Activated CD4-positive, alpha-beta T cell treated with anti-CD3 and anti-CD28 coated beads, Interleukin-2, amount 10 ng/mL, durations not matched to agents 24 days and 14 days (primary cell): ENCODE measurements at regions not wholly inside any gene's neighbourhood (a gene's known extent, or its start where the extent isn't known, plus 50 kb on each side); places are given as distances from the start of the nearest gene placed in this dataset.
"Not testable (repeated sequence)": the region's sequence is repeated elsewhere in the genome, so short reads cannot be mapped to it uniquely, and the experiment has no call there.

Source experiments
- DNase-seq: peaks from one replicate; pipeline ENCODE4 v3.0.0; 2022
- H3K27ac Mint-ChIP-seq: one replicate; pipeline ENCODE4 v1.8.0; 2022; ENCODE audit warnings: mild to moderate bottlenecking, mixed read lengths
- H3K27me3 Mint-ChIP-seq: one replicate; pipeline ENCODE4 v1.8.0; 2022; ENCODE audit warnings: mixed read lengths
- H3K36me3 Mint-ChIP-seq: one replicate; pipeline ENCODE4 v1.8.0; 2022; ENCODE audit warnings: low read depth, mild to moderate bottlenecking, mixed read lengths
- H3K4me1 Mint-ChIP-seq: one replicate; pipeline ENCODE4 v1.8.0; 2021; ENCODE audit warnings: mixed read lengths
- H3K4me3 Mint-ChIP-seq: one replicate; pipeline ENCODE4 v1.8.0; 2022; ENCODE audit warnings: mild to moderate bottlenecking, moderate library complexity, mixed read lengths
- H3K9me3 Mint-ChIP-seq: one replicate; pipeline ENCODE4 v1.8.0; 2021; ENCODE audit warnings: mixed read lengths
- intact Hi-C: fragments of 100-400 bp; cut with micrococcal nuclease; formaldehyde crosslinking; loops from one replicate; pipeline ENCODE4 v1.15.1; 2023

DNA sequence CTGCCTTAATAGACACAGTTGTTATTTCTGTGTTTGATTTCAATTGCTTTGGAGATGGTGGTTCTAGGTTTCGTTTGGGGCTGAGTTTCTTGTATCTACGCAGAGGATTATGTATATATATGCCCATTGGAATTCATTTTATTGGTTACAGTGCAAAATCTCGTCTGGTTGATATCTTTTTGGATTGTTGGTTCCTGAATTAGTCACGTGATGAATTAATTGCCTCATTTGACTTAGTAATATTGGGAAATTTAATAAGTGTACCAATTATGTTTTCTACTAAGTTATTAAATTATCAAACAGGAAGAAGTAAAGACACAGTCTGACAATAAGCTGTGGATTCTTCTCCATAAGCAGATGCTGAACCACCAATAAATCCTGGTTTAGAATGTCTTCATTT, 467.9 kb upstream of the TENM3 start:
- no peak for DNase-seq
- Mint-ChIP-seq H3K9me3 (peaks cover 4% of the 10 kb centered on the region), H3K4me3 (no peak overlapping the region), H3K27ac (no peak overlapping the region), H3K36me3 (no peaks in the 10 kb centered on the region), H3K27me3 (no peaks in the 10 kb centered on the region), H3K4me1 (no peaks in the 10 kb centered on the region)
- intact Hi-C loops = no loop called here

- Mint-ChIP-seq H3K4me1 (no peaks in the 10 kb centered on the region), H3K9me3 (peaks cover 4% of the 10 kb centered on the region), H3K4me3 (no peak overlapping the region), H3K27me3 (no peaks in the 10 kb centered on the region), H3K36me3 (no peaks in the 10 kb centered on the region), H3K27ac (no peak overlapping the region)
- no peak for DNase-seq
- intact Hi-C loops = no loop called here
Measured at GRCh38 chr4:181776264-181777054, 466.7 kb upstream of the TENM3 start.

- H3K27me3 Mint-ChIP-seq = no peaks in the 10 kb centered on the region
- no peak overlapping the region for H3K4me3 Mint-ChIP-seq
- no peaks in the 10 kb centered on the region for H3K36me3 Mint-ChIP-seq
- peaks cover 6% of the 10 kb centered on the region for H3K9me3 Mint-ChIP-seq
- no peaks in the 10 kb centered on the region for H3K4me1 Mint-ChIP-seq
- intact Hi-C loops = no loop called here
- no peak overlapping the region for H3K27ac Mint-ChIP-seq
- no peak for DNase-seq
Measured at GRCh38 chr4:181777518-181777917, 465.7 kb upstream of the TENM3 start.

DNA sequence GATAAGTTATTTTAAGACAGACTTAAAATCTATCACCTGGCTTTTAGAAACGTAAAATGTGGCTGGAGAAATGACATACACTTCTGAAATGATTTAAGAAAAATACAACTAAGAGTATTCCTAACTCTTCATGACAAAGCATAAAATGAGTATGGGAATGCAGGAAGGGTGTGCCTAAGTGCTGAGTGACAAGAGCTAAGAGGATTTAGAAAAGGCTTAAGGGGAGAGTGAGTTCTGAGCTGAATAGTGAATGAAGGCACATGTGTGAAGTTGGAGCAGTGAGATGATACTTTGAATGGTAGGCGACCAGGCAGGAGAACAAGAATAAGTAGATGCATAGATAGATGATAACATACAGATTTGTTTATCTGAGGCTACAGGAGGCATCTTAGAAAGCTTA, 458.3 kb upstream of the TENM3 start:
- no peaks in the 10 kb centered on the region for H3K36me3 Mint-ChIP-seq
- DNase-seq = no peak
- no peaks in the 10 kb centered on the region for H3K4me1 Mint-ChIP-seq
- H3K27me3 Mint-ChIP-seq = no peaks in the 10 kb centered on the region
- H3K4me3 Mint-ChIP-seq = no peak overlapping the region
- intact Hi-C loops = no loop called here
- H3K27ac Mint-ChIP-seq = no peak overlapping the region
- H3K9me3 Mint-ChIP-seq = peaks cover 5% of the 10 kb centered on the region

DNA sequence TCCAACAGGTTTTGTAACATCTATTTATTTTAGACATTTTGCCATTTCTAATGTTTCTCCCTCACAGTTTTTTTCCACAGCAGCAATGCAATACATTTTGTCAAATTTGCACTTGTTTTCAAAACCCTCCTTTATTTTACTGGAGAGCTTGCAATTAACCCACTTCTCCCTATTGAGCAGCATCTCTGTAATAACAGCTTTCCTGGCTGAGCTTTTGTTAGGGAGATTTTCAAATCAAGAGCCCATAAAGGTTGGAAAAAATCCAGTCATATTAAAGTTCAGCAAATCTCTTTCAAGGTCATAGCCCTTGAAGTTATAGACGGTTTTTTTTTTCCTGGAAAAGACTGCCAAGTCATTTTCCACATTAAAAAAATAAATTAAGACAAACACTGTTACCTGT, 450.6 kb upstream of the TENM3 start:
- Mint-ChIP-seq H3K27ac (no peak overlapping the region), H3K4me1 (no peaks in the 10 kb centered on the region), H3K4me3 (no peak overlapping the region), H3K36me3 (no peaks in the 10 kb centered on the region), H3K27me3 (no peaks in the 10 kb centered on the region), H3K9me3 (peaks cover 5% of the 10 kb centered on the region)
- intact Hi-C loops = no loop called here
- no peak for DNase-seq

GRCh38 chr4:181793096-181793495, 450.1 kb upstream of the TENM3 start:
- Mint-ChIP-seq H3K27me3 (no peaks in the 10 kb centered on the region), H3K9me3 (peaks cover 5% of the 10 kb centered on the region), H3K4me3 (no peak overlapping the region), H3K27ac (no peak overlapping the region), H3K4me1 (no peaks in the 10 kb centered on the region), H3K36me3 (no peaks in the 10 kb centered on the region)
- intact Hi-C loops = no loop called here
- no peak for DNase-seq

- no peak overlapping the region for H3K4me3 Mint-ChIP-seq
- no peak overlapping the region for H3K27ac Mint-ChIP-seq
- peaks cover 5% of the 10 kb centered on the region for H3K9me3 Mint-ChIP-seq
- no peaks in the 10 kb centered on the region for H3K4me1 Mint-ChIP-seq
- H3K36me3 Mint-ChIP-seq = no peaks in the 10 kb centered on the region
- H3K27me3 Mint-ChIP-seq = no peaks in the 10 kb centered on the region
- intact Hi-C loops = no loop called here
- no peak for DNase-seq
Measured at GRCh38 chr4:181796502-181796901, 446.7 kb upstream of the TENM3 start.

DNA sequence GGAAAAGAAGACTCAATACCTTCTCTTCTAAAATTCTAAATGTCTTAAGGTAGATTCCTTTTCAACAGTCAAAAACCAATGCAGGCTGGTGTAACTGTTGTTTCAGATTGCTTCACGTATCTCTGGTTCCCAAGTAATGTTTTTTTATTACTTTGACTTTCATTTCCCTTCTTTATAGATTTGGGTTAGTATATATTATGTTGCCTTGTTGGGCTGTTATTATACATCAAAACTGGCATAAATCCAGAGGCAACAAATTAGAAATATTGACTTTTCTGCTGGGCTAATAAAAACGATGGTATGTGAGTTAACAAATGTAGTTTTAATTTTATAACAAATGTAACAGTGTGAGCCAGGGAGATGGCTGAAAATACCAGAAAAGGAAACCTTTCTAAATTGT, 444.7 kb upstream of the TENM3 start:
- Mint-ChIP-seq H3K27ac (no peak overlapping the region), H3K4me3 (no peak overlapping the region), H3K27me3 (no peaks in the 10 kb centered on the region), H3K9me3 (peaks cover 5% of the 10 kb centered on the region), H3K36me3 (no peaks in the 10 kb centered on the region), H3K4me1 (no peaks in the 10 kb centered on the region)
- no peak for DNase-seq
- intact Hi-C loops = no loop called here

GRCh38 chr4:181799561-181800069, 443.6 kb upstream of the TENM3 start:
- intact Hi-C loops = no loop called here
- Mint-ChIP-seq H3K9me3 (peaks cover 5% of the 10 kb centered on the region), H3K27me3 (no peaks in the 10 kb centered on the region), H3K4me1 (no peaks in the 10 kb centered on the region), H3K27ac (no peak overlapping the region), H3K36me3 (no peaks in the 10 kb centered on the region), H3K4me3 (no peak overlapping the region)
- DNase-seq = peak; percentile 27

GRCh38 chr4:181802207-181802606, 441.0 kb upstream of the TENM3 start:
- H3K36me3 Mint-ChIP-seq = no peaks in the 10 kb centered on the region
- no peaks in the 10 kb centered on the region for H3K4me1 Mint-ChIP-seq
- DNase-seq = no peak
- no peak overlapping the region for H3K27ac Mint-ChIP-seq
- intact Hi-C loops = no loop called here
- no peak overlapping the region for H3K4me3 Mint-ChIP-seq
- H3K27me3 Mint-ChIP-seq = no peaks in the 10 kb centered on the region
- H3K9me3 Mint-ChIP-seq = no peaks in the 10 kb centered on the region

DNA sequence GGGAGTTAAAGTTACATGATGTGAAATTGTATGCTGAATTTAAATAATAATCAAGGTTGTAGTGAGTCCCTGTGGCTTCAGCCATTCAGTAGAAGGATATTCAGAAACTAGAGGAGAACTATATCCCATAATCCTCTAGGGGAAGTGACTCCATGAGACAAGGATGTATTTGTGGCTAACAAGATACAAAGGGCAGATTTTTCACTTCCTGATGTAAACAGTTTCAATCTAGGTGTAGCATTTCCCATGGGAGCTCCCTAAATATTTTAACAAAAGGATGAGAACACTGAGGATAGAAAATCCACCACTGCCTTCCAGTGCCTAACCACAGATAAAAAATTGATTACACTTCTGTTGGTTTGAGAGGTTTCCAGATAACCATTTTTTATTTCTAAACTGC, 435.4 kb upstream of the TENM3 start:
- H3K36me3 Mint-ChIP-seq = no peaks in the 10 kb centered on the region
- H3K27ac Mint-ChIP-seq = no peak overlapping the region
- H3K9me3 Mint-ChIP-seq = no peaks in the 10 kb centered on the region
- no peaks in the 10 kb centered on the region for H3K4me1 Mint-ChIP-seq
- intact Hi-C loops = no loop called here
- DNase-seq = no peak
- no peaks in the 10 kb centered on the region for H3K27me3 Mint-ChIP-seq
- no peak overlapping the region for H3K4me3 Mint-ChIP-seq

GRCh38 chr4:181810711-181811110, 432.5 kb upstream of the TENM3 start:
- H3K27me3 Mint-ChIP-seq = no peaks in the 10 kb centered on the region
- no peaks in the 10 kb centered on the region for H3K9me3 Mint-ChIP-seq
- DNase-seq = no peak
- H3K36me3 Mint-ChIP-seq = no peaks in the 10 kb centered on the region
- H3K4me1 Mint-ChIP-seq = no peaks in the 10 kb centered on the region
- H3K4me3 Mint-ChIP-seq = no peak overlapping the region
- H3K27ac Mint-ChIP-seq = no peak overlapping the region
- intact Hi-C loops = no loop called here

GRCh38 chr4:181811550-181811949, 431.7 kb upstream of the TENM3 start:
- H3K9me3 Mint-ChIP-seq, H3K27ac Mint-ChIP-seq, H3K27me3 Mint-ChIP-seq, H3K4me1 Mint-ChIP-seq, H3K36me3 Mint-ChIP-seq, intact Hi-C loops, DNase-seq, H3K4me3 Mint-ChIP-seq: not testable (repeated sequence)

GRCh38 chr4:181819946-181820345, 423.3 kb upstream of the TENM3 start:
- no peaks in the 10 kb centered on the region for H3K36me3 Mint-ChIP-seq

GRCh38 chr4:181820553-181820952, 422.6 kb upstream of the TENM3 start:
- intact Hi-C loops = no loop called here
- DNase-seq = no peak
- Mint-ChIP-seq H3K27me3 (no peaks in the 10 kb centered on the region), H3K4me1 (no peaks in the 10 kb centered on the region), H3K27ac (no peak overlapping the region), H3K36me3 (no peaks in the 10 kb centered on the region), H3K9me3 (no peaks in the 10 kb centered on the region), H3K4me3 (no peak overlapping the region)

More at GRCh38 chr4:181819946-181820345, 423.3 kb upstream of the TENM3 start:
- Mint-ChIP-seq H3K27ac (no peak overlapping the region), H3K4me1 (no peaks in the 10 kb centered on the region), H3K4me3 (no peak overlapping the region), H3K27me3 (no peaks in the 10 kb centered on the region), H3K9me3 (no peaks in the 10 kb centered on the region)
- no peak for DNase-seq
- intact Hi-C loops = no loop called here
